GM13977 (cell line): ENCODE measurements at regions not wholly inside any gene's neighbourhood (a gene's known extent, or its start where the extent isn't known, plus 50 kb on each side); places are given as distances from the start of the nearest gene placed in this dataset.
"Not testable (repeated sequence)": the region's sequence is repeated elsewhere in the genome, so short reads cannot be mapped to it uniquely, and the experiment has no call there.

Experiments
- DNase-seq: peaks from one replicate; pipeline ENCODE4 v3.0.0; 2012; ENCODE audit warnings: low spot score
- in situ Hi-C: fragments of 300-500 bp; cut with MboI; formaldehyde crosslinking; loops from one replicate; pipeline ENCODE4 v1.12.0; 2022; ENCODE audit warnings: low sequenced_read_pairs, low pct_unique_long_range_greater_than_20kb, mixed read lengths, inconsistent platforms; ENCODE audit not compliant: unreplicated experiment

DNA sequence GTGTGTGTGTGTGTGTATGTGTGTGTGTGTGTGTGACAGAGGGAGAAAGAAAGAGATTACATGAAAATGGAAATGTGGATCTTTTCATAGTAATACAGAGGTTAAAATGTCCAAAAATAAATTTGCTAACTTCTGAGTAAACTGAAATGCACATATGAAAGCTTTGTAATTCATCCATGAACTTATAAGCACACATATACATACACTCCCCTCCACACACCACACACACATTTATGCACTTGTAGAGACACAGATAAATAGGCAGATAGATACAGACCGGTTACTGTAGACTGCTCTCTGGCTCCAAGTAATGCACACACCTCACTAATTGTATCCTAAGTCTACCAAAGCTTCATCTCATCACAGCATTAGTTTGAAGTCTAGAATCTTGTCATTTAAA, 50.5 kb upstream of the PTPN20 start:
- not testable (repeated sequence) for DNase-seq

More for the DNA sequence above, 50.5 kb upstream of the PTPN20 start:
- in situ Hi-C loops, result not testable (repeated sequence)
